ENCODE measurements at regions not wholly inside any gene's neighbourhood (a gene's known extent, or its start where the extent isn't known, plus 50 kb on each side); places are given as distances from the start of the nearest gene placed in this dataset.

DNA sequence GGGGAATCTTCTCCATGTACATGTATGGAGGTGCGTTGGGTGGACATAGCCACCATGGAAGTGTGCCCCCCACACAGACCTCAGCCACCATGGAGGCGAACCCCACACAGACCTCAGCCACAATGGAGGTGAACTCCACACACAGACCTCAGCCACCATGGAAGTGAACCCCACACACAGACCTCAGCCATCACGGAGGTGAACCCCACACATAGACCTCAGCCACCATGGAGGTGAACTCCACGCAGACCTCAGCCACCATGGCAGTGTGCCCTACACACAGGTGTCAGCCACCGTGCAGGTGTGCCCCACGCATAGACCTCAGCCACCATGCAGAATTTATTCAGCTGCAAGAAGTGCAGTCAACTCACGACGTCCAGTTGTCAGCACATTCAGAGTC lies 339.7 kb downstream of the ACTR3B start:
- H3K9me3 ChIP-seq: no peaks in the 10 kb centered on the region
- no peaks in the 10 kb centered on the region for H3K27me3 ChIP-seq (replicated peaks; ENCODE audit: insufficient read depth)
- no peaks in the 10 kb centered on the region for H3K36me3 ChIP-seq
- intact Hi-C loops (cut with DNase I): no loop called here
- H3K4me3 ChIP-seq: no peak overlapping the region
- no peak for DNase-seq (ENCODE audit: low spot score)
- no peaks in the 10 kb centered on the region for H3K4me1 ChIP-seq (replicated peaks)
- 83% methylated on average over 8 of the region's 8 CpGs for WGBS
- no peak overlapping the region for H3K27ac ChIP-seq
- TF ChIP-seq, protein P1, sequence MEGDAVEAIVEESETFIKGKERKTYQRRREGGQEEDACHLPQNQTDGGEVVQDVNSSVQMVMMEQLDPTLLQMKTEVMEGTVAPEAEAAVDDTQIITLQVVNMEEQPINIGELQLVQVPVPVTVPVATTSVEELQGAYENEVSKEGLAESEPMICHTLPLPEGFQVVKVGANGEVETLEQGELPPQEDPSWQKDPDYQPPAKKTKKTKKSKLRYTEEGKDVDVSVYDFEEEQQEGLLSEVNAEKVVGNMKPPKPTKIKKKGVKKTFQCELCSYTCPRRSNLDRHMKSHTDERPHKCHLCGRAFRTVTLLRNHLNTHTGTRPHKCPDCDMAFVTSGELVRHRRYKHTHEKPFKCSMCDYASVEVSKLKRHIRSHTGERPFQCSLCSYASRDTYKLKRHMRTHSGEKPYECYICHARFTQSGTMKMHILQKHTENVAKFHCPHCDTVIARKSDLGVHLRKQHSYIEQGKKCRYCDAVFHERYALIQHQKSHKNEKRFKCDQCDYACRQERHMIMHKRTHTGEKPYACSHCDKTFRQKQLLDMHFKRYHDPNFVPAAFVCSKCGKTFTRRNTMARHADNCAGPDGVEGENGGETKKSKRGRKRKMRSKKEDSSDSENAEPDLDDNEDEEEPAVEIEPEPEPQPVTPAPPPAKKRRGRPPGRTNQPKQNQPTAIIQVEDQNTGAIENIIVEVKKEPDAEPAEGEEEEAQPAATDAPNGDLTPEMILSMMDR (IDR thresholded peaks at IDR 0.05): no peak
- TF ChIP-seq POLR2A (IDR thresholded peaks at IDR 0.05): no peak

DNA sequence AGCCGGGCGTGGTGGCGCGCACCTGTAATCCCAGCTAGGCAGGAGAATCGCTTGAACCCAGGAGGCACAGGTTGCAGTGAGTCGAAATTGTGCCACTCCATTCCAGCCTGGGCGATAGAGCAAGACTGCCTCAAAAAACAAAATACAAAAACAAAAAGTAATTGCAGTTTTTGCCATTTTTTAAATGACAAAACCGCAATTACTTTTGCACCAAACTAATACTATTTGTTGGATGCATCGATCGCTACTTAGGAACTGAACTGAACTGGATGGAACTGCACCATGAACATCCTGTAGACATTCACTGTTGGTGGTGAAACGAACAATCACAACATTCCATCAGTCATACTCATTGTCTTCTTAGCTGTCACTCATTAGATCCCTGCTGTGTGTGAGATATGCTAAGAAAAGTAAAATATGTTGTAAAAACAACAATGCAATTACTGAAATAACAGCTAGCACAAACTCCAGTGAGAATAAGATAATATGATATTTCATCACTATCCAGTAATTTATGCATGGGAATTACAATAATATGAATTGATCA lies 341.2 kb downstream of the ACTR3B start:
- Histone ChIP-seq H3K4me1 (replicated peaks) (no peaks in the 10 kb centered on the region), H3K4me3 (no peak overlapping the region), H3K9me3 (no peaks in the 10 kb centered on the region), H3K27me3 (replicated peaks; ENCODE audit: insufficient read depth) (no peaks in the 10 kb centered on the region), H3K27ac (no peak overlapping the region), H3K36me3 (no peaks in the 10 kb centered on the region)
- no peak for DNase-seq (ENCODE audit: low spot score)
- 86% methylated on average over 11 of the region's 11 CpGs for WGBS
- intact Hi-C loops (cut with DNase I): no loop called here
- TF ChIP-seq, protein P1 (IDR thresholded peaks at IDR 0.05): no peak
- TF ChIP-seq POLR2AphosphoS5 (IDR thresholded peaks at IDR 0.05): no peak
- TF ChIP-seq POLR2A (IDR thresholded peaks at IDR 0.05): no peak

DNA sequence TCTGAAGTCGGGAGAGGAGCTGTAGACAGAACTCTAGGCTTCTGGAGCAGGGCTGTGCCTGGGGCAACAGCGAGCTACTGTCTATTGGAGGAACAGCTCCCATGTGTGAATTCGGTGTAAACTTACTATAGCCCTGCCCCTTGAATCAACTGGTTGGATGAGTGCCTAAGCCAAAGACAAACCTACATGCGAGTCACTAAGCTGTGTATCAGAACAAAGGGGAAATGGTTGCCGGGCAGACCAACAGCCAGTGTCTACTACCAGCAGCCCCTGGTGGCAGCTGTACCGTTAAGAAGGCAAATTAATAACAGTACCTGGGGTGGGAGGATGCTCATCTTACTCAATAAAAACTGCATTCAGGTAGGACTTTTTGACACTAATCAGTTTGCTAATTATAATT lies 343.6 kb downstream of the ACTR3B start:
- no peaks in the 10 kb centered on the region for H3K9me3 ChIP-seq
- no peaks in the 10 kb centered on the region for H3K36me3 ChIP-seq
- no peak for TF ChIP-seq POLR2A (IDR thresholded peaks at IDR 0.05)
- no peak for TF ChIP-seq POLR2AphosphoS5 (IDR thresholded peaks at IDR 0.05)
- TF ChIP-seq, protein P1 (IDR thresholded peaks at IDR 0.05): no peak
- H3K4me3 ChIP-seq: no peak overlapping the region
- no peaks in the 10 kb centered on the region for H3K4me1 ChIP-seq (replicated peaks)
- 67% methylated on average over 6 of the region's 6 CpGs for WGBS
- no peaks in the 10 kb centered on the region for H3K27me3 ChIP-seq (replicated peaks; ENCODE audit: insufficient read depth)
- intact Hi-C loops (cut with DNase I): no loop called here
- DNase-seq (ENCODE audit: low spot score): no peak
- no peak overlapping the region for H3K27ac ChIP-seq

DNA sequence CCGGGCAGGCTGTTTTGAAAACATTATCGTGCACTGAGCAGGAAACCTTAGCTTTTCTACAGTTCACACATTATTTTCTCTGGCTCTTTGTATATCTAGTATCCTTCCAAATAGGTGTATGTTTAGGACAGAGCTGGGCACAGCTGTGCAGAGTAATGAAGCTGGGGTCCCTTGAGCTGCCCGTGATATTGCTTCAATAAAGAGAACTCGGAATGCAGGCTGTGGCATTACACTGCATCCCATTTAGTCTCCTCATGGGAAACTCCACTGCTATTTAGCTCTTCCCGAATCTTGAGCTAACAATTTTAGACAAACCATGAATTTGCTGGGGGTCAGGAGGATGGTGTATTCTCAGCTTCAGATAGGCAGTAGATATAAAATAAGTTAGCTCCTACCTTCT lies 348.3 kb downstream of the ACTR3B start:
- DNase-seq (ENCODE audit: low spot score): no peak
- no peak overlapping the region for H3K27ac ChIP-seq
- no peaks in the 10 kb centered on the region for H3K9me3 ChIP-seq
- no peaks in the 10 kb centered on the region for H3K27me3 ChIP-seq (replicated peaks; ENCODE audit: insufficient read depth)
- no peak overlapping the region for H3K4me3 ChIP-seq
- WGBS: 80% methylated on average over 5 of the region's 5 CpGs
- no peak for TF ChIP-seq POLR2AphosphoS5 (IDR thresholded peaks at IDR 0.05)
- no peak for TF ChIP-seq POLR2A (IDR thresholded peaks at IDR 0.05)
- TF ChIP-seq, protein P1 (IDR thresholded peaks at IDR 0.05): no peak
- no peaks in the 10 kb centered on the region for H3K4me1 ChIP-seq (replicated peaks)
- H3K36me3 ChIP-seq: no peaks in the 10 kb centered on the region
- intact Hi-C loops (cut with DNase I): no loop called here

DNA sequence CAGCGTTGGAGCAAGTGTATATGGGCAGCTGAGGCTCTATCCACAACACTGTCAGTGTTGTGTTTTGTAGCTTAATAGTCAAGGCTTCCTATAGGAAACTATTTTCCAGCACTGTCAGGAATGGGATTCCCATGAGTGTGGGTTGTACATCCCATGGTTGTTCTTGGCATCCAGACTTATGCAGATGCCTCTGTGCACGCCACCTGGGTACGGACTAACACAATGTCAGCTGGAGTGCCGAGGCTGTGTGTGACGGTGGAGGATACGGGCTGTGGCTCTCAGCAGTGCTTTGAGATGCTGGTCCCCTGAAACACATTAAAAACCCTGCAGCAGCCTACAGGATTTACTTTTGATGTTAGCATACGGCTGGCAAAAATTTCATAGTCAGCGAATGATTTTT lies 350.0 kb downstream of the ACTR3B start:
- TF ChIP-seq POLR2A (IDR thresholded peaks at IDR 0.05): no peak
- TF ChIP-seq POLR2AphosphoS5 (IDR thresholded peaks at IDR 0.05): no peak
- TF ChIP-seq, protein P1 (IDR thresholded peaks at IDR 0.05): no peak
- no peak for DNase-seq (ENCODE audit: low spot score)
- H3K36me3 ChIP-seq: no peaks in the 10 kb centered on the region
- no peak overlapping the region for H3K27ac ChIP-seq
- H3K27me3 ChIP-seq (replicated peaks; ENCODE audit: insufficient read depth): no peaks in the 10 kb centered on the region
- H3K4me1 ChIP-seq (replicated peaks): no peaks in the 10 kb centered on the region
- 88% methylated on average over 8 of the region's 8 CpGs for WGBS
- H3K4me3 ChIP-seq: no peak overlapping the region
- H3K9me3 ChIP-seq: no peaks in the 10 kb centered on the region
- intact Hi-C loops (cut with DNase I): no loop called here

Data from prostate gland (tissue), 2 donors.